ENCODE measurements at regions not wholly inside any gene's neighbourhood (a gene's known extent, or its start where the extent isn't known, plus 50 kb on each side); places are given as distances from the start of the nearest gene placed in this dataset.

- TF ChIP-seq CTCF (IDR thresholded peaks at IDR 0.05; ENCODE audit: insufficient read depth, low read length, poor library complexity, severe bottlenecking) (no peak), EZH2phosphoT487 (conservative IDR thresholded peaks at IDR 0.05; ENCODE audit: low read length) (no peak)
These were observed 394.0 kb upstream of the MON1B start for GRCh38 chr16:76796978-76797377.

All from SU-DHL-6 (cell line).